DOHH2 (cell line): ENCODE measurements at regions not wholly inside any gene's neighbourhood (a gene's known extent, or its start where the extent isn't known, plus 50 kb on each side); places are given as distances from the start of the nearest gene placed in this dataset.

Source experiments
- CTCF ChIP-seq: fragments of 200-600 bp; sonication (generic); IDR thresholded peaks from one replicate; pipeline ENCODE4 v1.5.1; 2014; ENCODE audit warnings: antibody characterized with exemption, mild to moderate bottlenecking, low read depth, low read length; ENCODE audit not compliant: poor library complexity, severe bottlenecking
- EZH2phosphoT487 ChIP-seq: fragments of 200-600 bp; sonication (generic); IDR thresholded peaks from 2 replicates; pipeline ENCODE4 v1.6.1; 2017; ENCODE audit warnings: borderline replicate concordance, mild to moderate bottlenecking, antibody characterized with exemption, low read length, moderate library complexity, mixed read lengths

- peak; percentile 27 for TF ChIP-seq CTCF
- TF ChIP-seq EZH2phosphoT487: no peak
Measured at GRCh38 chr2:108182489-108182888, 57.3 kb upstream of the SULT1C3 start.
